ENCODE measurements at regions not wholly inside any gene's neighbourhood (a gene's known extent, or its start where the extent isn't known, plus 50 kb on each side); places are given as distances from the start of the nearest gene placed in this dataset.

- 69 to 70% methylated on average over 5 of the region's 5 CpGs for WGBS, 2 donors (ENCODE audit: low coverage in 1 of 2)
Measured at GRCh38 chr3:147118611-147119010, 287.7 kb downstream of the ZIC4 start.

DNA sequence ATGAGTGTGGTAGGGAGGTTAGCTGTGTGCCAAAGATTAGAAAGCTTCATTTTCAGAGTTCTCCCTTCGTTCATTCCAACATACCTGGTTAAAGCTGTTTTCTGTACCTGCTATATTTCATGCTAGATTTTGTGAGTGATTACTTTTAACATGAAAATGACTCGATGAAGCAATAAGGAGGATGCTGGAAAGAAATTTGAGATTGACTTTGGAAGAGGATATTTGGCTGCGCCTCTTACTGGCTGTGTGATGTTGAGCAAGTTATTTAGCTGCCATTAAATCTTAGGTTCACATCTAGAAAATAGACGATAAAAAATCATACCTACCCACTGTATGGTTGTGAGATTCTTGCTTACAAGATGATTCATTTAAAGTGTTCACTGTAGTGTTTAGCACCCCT, 288.7 kb downstream of the ZIC4 start:
- no peak for ATAC-seq
- no peak for TF ChIP-seq CTCF (IDR thresholded peaks at IDR 0.05)
- no peak for TF ChIP-seq EP300 (IDR thresholded peaks at IDR 0.05)
- no peak for TF ChIP-seq POLR2AphosphoS5 (IDR thresholded peaks at IDR 0.05)
- no peak for TF ChIP-seq POLR2A (IDR thresholded peaks at IDR 0.05)
- H3K27ac ChIP-seq: no peak overlapping the region
- no peaks in the 10 kb centered on the region for H3K27me3 ChIP-seq
- H3K4me3 ChIP-seq: no peak overlapping the region
- H3K36me3 ChIP-seq: no peaks in the 10 kb centered on the region
- H3K9me3 ChIP-seq: no peaks in the 10 kb centered on the region
- no peaks in the 10 kb centered on the region for H3K4me1 ChIP-seq
- 41 to 73% methylated on average over 4 of the region's 4 CpGs for WGBS, 2 donors (ENCODE audit: low coverage in 1 of 2)

More at GRCh38 chr3:147118611-147119010, 287.7 kb downstream of the ZIC4 start:
- no peak for ATAC-seq
- Histone ChIP-seq H3K4me1 (no peaks in the 10 kb centered on the region), H3K9me3 (no peaks in the 10 kb centered on the region), H3K27ac (no peak overlapping the region), H3K4me3 (no peak overlapping the region), H3K36me3 (no peaks in the 10 kb centered on the region), H3K27me3 (no peaks in the 10 kb centered on the region)
- no peak for TF ChIP-seq POLR2A (IDR thresholded peaks at IDR 0.05)

DNA sequence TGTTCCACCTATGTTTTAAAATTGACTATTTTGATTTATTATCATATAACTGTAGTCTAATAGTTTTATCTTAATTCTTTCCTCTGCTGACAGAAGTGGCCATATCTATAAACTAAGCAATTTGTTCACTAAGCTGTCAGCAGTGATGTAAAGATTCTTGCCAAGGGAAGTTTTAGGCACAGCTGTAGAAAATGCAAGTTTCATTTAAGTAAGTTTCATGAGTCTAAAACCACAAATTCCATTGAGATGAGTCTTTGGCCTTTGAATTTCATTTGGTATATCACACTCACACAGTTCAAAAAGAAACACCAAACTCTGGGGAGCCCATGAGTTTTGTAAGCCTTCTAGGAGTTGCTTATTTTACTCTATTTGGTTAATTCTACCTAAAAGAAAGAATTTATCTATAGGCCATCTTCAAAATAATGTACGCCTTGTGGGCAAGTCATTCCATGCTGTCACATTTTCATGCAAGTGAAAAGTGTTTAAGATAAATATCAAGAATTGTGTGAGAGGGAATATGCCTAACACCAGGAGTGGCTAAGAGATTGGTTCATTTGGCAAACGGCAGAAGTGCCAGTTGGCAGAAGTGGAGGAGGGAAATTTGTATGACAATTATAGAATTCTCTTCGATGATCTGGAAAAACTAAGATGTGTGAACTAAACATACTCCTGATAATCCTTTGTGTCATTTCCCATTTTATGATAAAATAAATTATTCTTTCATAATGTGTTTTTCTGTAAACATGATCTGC, 292.9 kb downstream of the ZIC4 start:
- Histone ChIP-seq H3K36me3 (no peaks in the 10 kb centered on the region), H3K27ac (no peak overlapping the region), H3K9me3 (peaks cover 0 to 4% (median 0%) of the 10 kb centered on the region in 3 donors), H3K4me3 (no peak overlapping the region), H3K27me3 (no peaks in the 10 kb centered on the region), H3K4me1 (no peaks in the 10 kb centered on the region)
- no peak for ATAC-seq
- TF ChIP-seq POLR2A (IDR thresholded peaks at IDR 0.05) (no peak), CTCF (IDR thresholded peaks at IDR 0.05) (no peak), POLR2AphosphoS5 (IDR thresholded peaks at IDR 0.05) (no peak), EP300 (IDR thresholded peaks at IDR 0.05) (no peak)
- WGBS, 2 donors (ENCODE audit: low coverage in 1 of 2): 73 to 78% methylated on average over 2 to 3 of the region's 3 CpGs

DNA sequence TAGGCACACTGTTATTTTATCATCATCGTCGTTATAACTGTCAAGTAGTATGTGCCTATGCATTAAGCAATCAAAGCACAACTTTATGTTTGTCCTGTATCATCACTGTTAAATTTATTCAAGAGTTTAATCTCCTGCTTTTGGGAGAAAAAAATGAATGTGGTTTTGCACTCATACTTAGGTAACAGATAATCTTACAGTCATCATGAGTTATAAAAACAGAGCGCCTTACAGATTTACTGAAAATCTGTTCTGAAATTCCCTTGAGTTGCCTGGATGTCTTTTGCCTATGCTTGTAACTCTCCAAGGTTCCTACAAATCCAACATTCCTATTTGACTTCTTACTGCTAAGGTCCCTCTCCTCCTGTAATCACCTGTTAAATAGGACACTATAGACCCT, 307.3 kb downstream of the ZIC4 start:
- 90 to 95% methylated on average over 3 of the region's 3 CpGs for WGBS, 2 donors (ENCODE audit: low coverage in 1 of 2)
- ATAC-seq: no peak
- Histone ChIP-seq H3K27ac (no peak overlapping the region), H3K36me3 (no peaks in the 10 kb centered on the region), H3K27me3 (no peaks in the 10 kb centered on the region), H3K9me3 (peaks cover 0 to 4% (median 0%) of the 10 kb centered on the region in 3 donors), H3K4me1 (no peaks in the 10 kb centered on the region), H3K4me3 (no peak overlapping the region)
- TF ChIP-seq EP300 (IDR thresholded peaks at IDR 0.05) (no peak), POLR2A (IDR thresholded peaks at IDR 0.05) (no peak), CTCF (IDR thresholded peaks at IDR 0.05) (no peak), POLR2AphosphoS5 (IDR thresholded peaks at IDR 0.05) (no peak)

DNA sequence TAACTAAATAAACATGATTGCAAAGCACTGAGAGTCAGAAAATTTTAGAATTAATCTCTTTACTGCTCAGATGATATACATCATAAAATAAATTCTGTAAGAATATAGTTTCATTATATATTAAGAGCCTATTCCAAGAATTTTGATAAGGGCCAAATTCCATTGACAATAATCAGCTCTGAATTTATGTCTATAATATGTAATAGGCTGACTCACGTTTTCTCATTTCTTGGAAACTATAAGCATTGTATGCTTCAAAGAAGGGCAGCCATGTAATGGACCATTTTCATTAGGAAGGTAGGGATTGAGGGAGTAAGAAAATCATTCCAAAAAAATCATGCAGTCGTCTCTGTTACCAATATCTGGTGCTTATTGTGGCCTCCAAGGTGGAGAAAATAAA, 315.9 kb downstream of the ZIC4 start:
- WGBS, 2 donors (ENCODE audit: low coverage in 1 of 2): 37 to 44% methylated on average over 2 of the region's 2 CpGs

More for the DNA sequence above, 315.9 kb downstream of the ZIC4 start:
- H3K27ac ChIP-seq: no peak overlapping the region
- H3K36me3 ChIP-seq: no peaks in the 10 kb centered on the region
- no peak for TF ChIP-seq CTCF (IDR thresholded peaks at IDR 0.05)
- no peak for TF ChIP-seq POLR2A (IDR thresholded peaks at IDR 0.05)
- TF ChIP-seq EP300 (IDR thresholded peaks at IDR 0.05): no peak
- TF ChIP-seq POLR2AphosphoS5 (IDR thresholded peaks at IDR 0.05): no peak
- H3K4me3 ChIP-seq: no peak overlapping the region
- ATAC-seq: no peak
- H3K4me1 ChIP-seq: no peaks in the 10 kb centered on the region
- no peaks in the 10 kb centered on the region for H3K27me3 ChIP-seq
- no peaks in the 10 kb centered on the region for H3K9me3 ChIP-seq

Data from gastroesophageal sphincter (tissue), 4 donors.